Heart left ventricle (tissue), 13 donors: ENCODE measurements at regions not wholly inside any gene's neighbourhood (a gene's known extent, or its start where the extent isn't known, plus 50 kb on each side); places are given as distances from the start of the nearest gene placed in this dataset.

ENCODE experiments used
- POLR2A ChIP-seq, 2 donors: fragments of 450-650 bp; IDR thresholded peaks; one replicate each; pipeline ENCODE4 v1.6.1; 2017; ENCODE audit warnings: antibody characterized with exemption in 2 of 2, mild to moderate bottlenecking in 2 of 2, moderate library complexity in 2 of 2
- TF ChIP-seq, protein P1 (sequence below), 12 donors: fragments of 200-600 bp; sonication (generic) in 4 of 12; IDR thresholded peaks; one replicate each; pipeline versions ENCODE4 v1.5.0 to v1.8.0; 2018 to 2022; ENCODE audit warnings: antibody characterized with exemption in 12 of 12, mild to moderate bottlenecking in 5 of 12
- donor health status: ischemic (EF 13 %, LVEDD 7.1; RV severe dilation, severe dysfunction).
- donor health status: DM: no; HTN: yes; CAD: no.
- donor health status: DM: no; HTN: no; CAD: no.
- donor health status: ischemic (EF 25% LVEDD 6.9; RV normal size, moderate dysfunction).
- donor health status: ischemic (EF 25% LVEDD 5.7; RV mildly dilated, moderate dysfunction).
- donor health status: ischemic (EF 35%, LVEDD 5.7; RV mildly dilated, moderate dysfunction).
- donor health status: nonischemic (EF 11% LVEDD 7.7; RV severe dilation, severe dysfunction).
- donor health status: DM: yes; HTN: yes; CAD: no.
- donor health status: PGD.
- donor health status: ischemic (EF 29% LVEDD 5.4; RV normal size, mild dysfunction).
- donor health status: nonischemic (EF 23%, LVEDD 6.1; RV moderate dilation, normal function).

DNA sequence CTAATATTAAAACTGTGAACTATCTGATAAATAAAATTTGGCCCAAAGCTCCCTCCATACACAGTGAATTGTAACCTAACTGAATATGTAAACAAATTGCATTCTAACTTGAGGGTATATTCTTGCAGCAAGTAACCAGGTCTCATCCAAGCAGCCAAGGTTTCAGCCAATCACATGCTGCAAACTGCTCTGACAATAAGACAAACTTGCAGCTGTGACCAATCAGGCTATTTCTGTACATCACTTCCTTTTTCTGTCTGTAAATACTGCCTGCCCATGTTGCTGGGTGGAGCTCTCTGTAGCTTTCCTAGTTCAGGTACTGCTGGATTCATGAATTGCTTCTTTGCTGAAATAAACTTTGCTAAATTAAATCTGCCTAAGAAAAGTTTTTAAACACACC lies 499.0 kb downstream of the GALC start:
- TF ChIP-seq POLR2A (IDR thresholded peaks at IDR 0.05): no peak
- TF ChIP-seq, protein P1, sequence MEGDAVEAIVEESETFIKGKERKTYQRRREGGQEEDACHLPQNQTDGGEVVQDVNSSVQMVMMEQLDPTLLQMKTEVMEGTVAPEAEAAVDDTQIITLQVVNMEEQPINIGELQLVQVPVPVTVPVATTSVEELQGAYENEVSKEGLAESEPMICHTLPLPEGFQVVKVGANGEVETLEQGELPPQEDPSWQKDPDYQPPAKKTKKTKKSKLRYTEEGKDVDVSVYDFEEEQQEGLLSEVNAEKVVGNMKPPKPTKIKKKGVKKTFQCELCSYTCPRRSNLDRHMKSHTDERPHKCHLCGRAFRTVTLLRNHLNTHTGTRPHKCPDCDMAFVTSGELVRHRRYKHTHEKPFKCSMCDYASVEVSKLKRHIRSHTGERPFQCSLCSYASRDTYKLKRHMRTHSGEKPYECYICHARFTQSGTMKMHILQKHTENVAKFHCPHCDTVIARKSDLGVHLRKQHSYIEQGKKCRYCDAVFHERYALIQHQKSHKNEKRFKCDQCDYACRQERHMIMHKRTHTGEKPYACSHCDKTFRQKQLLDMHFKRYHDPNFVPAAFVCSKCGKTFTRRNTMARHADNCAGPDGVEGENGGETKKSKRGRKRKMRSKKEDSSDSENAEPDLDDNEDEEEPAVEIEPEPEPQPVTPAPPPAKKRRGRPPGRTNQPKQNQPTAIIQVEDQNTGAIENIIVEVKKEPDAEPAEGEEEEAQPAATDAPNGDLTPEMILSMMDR (IDR thresholded peaks at IDR 0.05): no peak
